ENCODE measurements at regions not wholly inside any gene's neighbourhood (a gene's known extent, or its start where the extent isn't known, plus 50 kb on each side); places are given as distances from the start of the nearest gene placed in this dataset.
A peak's percentile ranks its signal among the peaks of the same experiment; 100 is the strongest.

- H3K23ac ChIP-seq (ENCODE audit: insufficient read length): no peak overlapping the region
- no peak overlapping the region for H3K56ac ChIP-seq (replicated peaks; ENCODE audit: insufficient read length, low read depth, low read length)
- FAIRE-seq (no peak), DNase-seq (ENCODE audit: low read depth in 1 of 2, low spot score in 2 of 2) (no peak)
- ChIA-PET CTCF (ENCODE audit: partially characterized antibody) (interaction anchor here (0.8 to 1.0 kb wide), 2 partner anchors 10 to 14 kb away, joined by 3 to 5 read pairs; no protein-coding TSS in a partner anchor), POLR2A (ENCODE audit: partially characterized antibody) (no interaction called here)
- no peak overlapping the region for H2BK120ac ChIP-seq (replicated peaks; ENCODE audit: low read depth, low read length)
- no peak overlapping the region for H3K4me2 ChIP-seq (ENCODE audit: insufficient read depth in 1 of 2, low read depth in 2 of 2, low read length in 2 of 2)
- no peak overlapping the region for H3K4me3 ChIP-seq (ENCODE audit: extremely low read depth in 1 of 4, insufficient read depth in 2 of 4, low read depth in 3 of 4, low read length in 4 of 4)
- H3K18ac ChIP-seq (ENCODE audit: extremely low read depth, low read length): no peak overlapping the region
- H2AFZ ChIP-seq (ENCODE audit: low read length): no peak overlapping the region
- 0 out of 2 replicates have a peak overlapping the region, but pooled peaks have one; percentile 17 for H2BK12ac ChIP-seq (ENCODE audit: low read depth, low read length)
- no peak overlapping the region for H3K4ac ChIP-seq (replicated peaks; ENCODE audit: insufficient read length, low read depth, low read length)
- no peak overlapping the region for H4K5ac ChIP-seq (ENCODE audit: insufficient read length, low read depth, low read length)
- no peak for TF ChIP-seq EZH2 (IDR thresholded peaks at IDR 0.05; ENCODE audit: low read depth, low read length, severe bottlenecking)
- no peak for TF ChIP-seq CTBP2 (IDR thresholded peaks at IDR 0.05; ENCODE audit: borderline replicate concordance, insufficient read depth, insufficient read length, low read length)
- TF ChIP-seq SIRT6 (IDR thresholded peaks at IDR 0.05; ENCODE audit: low read length): no peak
- TF ChIP-seq CTCF (IDR thresholded peaks at IDR 0.05; ENCODE audit: control extremely low read depth in 1 of 3, insufficient read depth in 1 of 3, low read depth in 1 of 3, low read length in 3 of 3): no peak
- no peak for TF ChIP-seq CBX8 (IDR thresholded peaks at IDR 0.05; ENCODE audit: borderline replicate concordance, low read depth, low read length)
- H2BK15ac ChIP-seq (ENCODE audit: low read length): no peak overlapping the region
- no peaks in the 10 kb centered on the region for H3K27me3 ChIP-seq (replicated peaks in 1 of 4; ENCODE audit: control insufficient read depth in 3 of 4, extremely low read depth in 1 of 4, insufficient read depth in 3 of 4, low read length in 3 of 4)
- no peak overlapping the region for H3K27ac ChIP-seq (ENCODE audit: low read depth, low read length)
- no peaks in the 10 kb centered on the region for H3K36me3 ChIP-seq (ENCODE audit: control insufficient read depth in 2 of 4, insufficient read depth in 4 of 4, low read length in 3 of 4)
- H4K8ac ChIP-seq (ENCODE audit: extremely low read depth, insufficient read depth, low read length): no peak overlapping the region
- no peaks in the 10 kb centered on the region for H3K4me1 ChIP-seq (replicated peaks in 1 of 4; ENCODE audit: control insufficient read depth in 3 of 4, insufficient read depth in 4 of 4, low read length in 3 of 4)
- no peak overlapping the region for H3K14ac ChIP-seq (ENCODE audit: insufficient read length)
- H3K23me2 ChIP-seq (ENCODE audit: low read depth, low read length): no peaks in the 10 kb centered on the region
- 95% methylated on average over 6 of the region's 6 CpGs; no CpG with 5 or more reads in 1 of the 2 experiments for WGBS, 2 experiments (ENCODE audit: extremely low coverage in 1 of 2, insufficient coverage in 1 of 2, insufficient read length in 1 of 2, insufficient replicate concordance in 2 of 2, low coverage in 1 of 2, low lambda C conversion rate in 2 of 2, missing lambda C conversion rate in 1 of 2)
- H3K9me3 ChIP-seq (ENCODE audit: insufficient read depth in 2 of 2, low read depth in 1 of 2, low read length in 1 of 2): no peaks in the 10 kb centered on the region
- H2BK5ac ChIP-seq (ENCODE audit: low read depth, low read length): no peak overlapping the region
- H3K9ac ChIP-seq (replicated peaks in 1 of 4; ENCODE audit: extremely low read depth in 1 of 4, low read depth in 3 of 4, low read length in 3 of 4): no peak overlapping the region
- no peaks in the 10 kb centered on the region for H3K79me2 ChIP-seq (ENCODE audit: control insufficient read depth in 1 of 2, insufficient read depth in 2 of 2, low read length in 2 of 2)
- no peaks in the 10 kb centered on the region for H3K79me1 ChIP-seq (ENCODE audit: low read depth, low read length)
- H4K20me1 ChIP-seq (replicated peaks in 1 of 2; ENCODE audit: control insufficient read depth in 1 of 2, insufficient read depth in 2 of 2, low read length in 2 of 2): no peaks in the 10 kb centered on the region
- H4K91ac ChIP-seq (replicated peaks; ENCODE audit: insufficient read length, low read length): no peak overlapping the region
- H2BK20ac ChIP-seq (ENCODE audit: low read length): no peak overlapping the region
- H2AK5ac ChIP-seq (ENCODE audit: low read depth, low read length): no peak overlapping the region
Observed at GRCh38 chrX:9327086-9327746, 137.6 kb upstream of the TBL1X start.
